Neural cell (in vitro differentiated cells): ENCODE measurements at regions not wholly inside any gene's neighbourhood (a gene's known extent, or its start where the extent isn't known, plus 50 kb on each side); places are given as distances from the start of the nearest gene placed in this dataset.

Experiments used
- H2AFZ ChIP-seq: fragments of 200-600, 300-800 bp; sonication (generic), shearing (Covaris generic); 2 replicates; pipeline ENCODE4 v1.6.0; 2014; ENCODE audit warnings: low read depth, mild to moderate bottlenecking, antibody characterized with exemption, low read length, moderate library complexity
- H3F3A ChIP-seq: fragments of 200-600 bp; shearing (Covaris generic); 2 replicates; pipeline ENCODE4 v1.6.1; 2016; ENCODE audit warnings: mild to moderate bottlenecking, moderate library complexity, mixed read lengths, antibody characterized with exemption, low read length; ENCODE audit not compliant: insufficient read depth, poor library complexity, severe bottlenecking
- H3K27ac ChIP-seq: fragments of 200-600, 300-800 bp; sonication (generic), shearing (Covaris generic); 2 replicates; pipeline ENCODE4 v1.5.1; 2014; ENCODE audit warnings: mild to moderate bottlenecking, low read length, moderate library complexity
- H3K27me3 ChIP-seq: fragments of 300-800, 200-600 bp; sonication (generic), shearing (Covaris generic); 2 replicates; pipeline ENCODE4 v1.6.0; 2014; ENCODE audit warnings: mild to moderate bottlenecking, low read depth, low read length, moderate library complexity; ENCODE audit not compliant: insufficient read depth
- H3K36me3 ChIP-seq: fragments of 300-800, 200-600 bp; sonication (generic), shearing (Covaris generic); 2 replicates; pipeline ENCODE4 v1.5.1; 2014; ENCODE audit warnings: mild to moderate bottlenecking, antibody characterized with exemption, low read length, moderate library complexity; ENCODE audit not compliant: insufficient read depth
- H3K4me2 ChIP-seq: fragments of 300-800, 200-600 bp; sonication (generic), shearing (Covaris generic); 2 replicates; pipeline ENCODE4 v1.6.0; 2014; ENCODE audit warnings: mild to moderate bottlenecking, low read length
- H3K4me3 ChIP-seq: fragments of 300-800, 200-600 bp; sonication (generic), shearing (Covaris generic); 2 replicates; pipeline ENCODE4 v1.5.1; 2014; ENCODE audit warnings: mild to moderate bottlenecking, low read length, moderate library complexity
- H3K79me2 ChIP-seq: fragments of 200-600 bp; shearing (Covaris generic); replicated peaks from 2 replicates; pipeline ENCODE4 v1.6.0; 2014; ENCODE audit warnings: mild to moderate bottlenecking, low read length, moderate library complexity; ENCODE audit not compliant: insufficient read depth
- H3K9ac ChIP-seq: fragments of 300-800, 200-600 bp; sonication (generic), shearing (Covaris generic); 2 replicates; pipeline ENCODE4 v1.6.1; 2016; ENCODE audit warnings: mild to moderate bottlenecking, low read length, mixed read lengths
- H3K9me2 ChIP-seq: fragments of 200-600 bp; shearing (Covaris generic); 2 replicates; pipeline ENCODE4 v1.6.1; 2016; ENCODE audit warnings: mild to moderate bottlenecking, low read length, mixed read lengths; ENCODE audit not compliant: insufficient read depth
- H3K9me3 ChIP-seq: fragments of 200-600, 300-800 bp; sonication (generic), shearing (Covaris generic); 2 replicates; pipeline ENCODE4 v1.6.1; 2016; ENCODE audit warnings: mild to moderate bottlenecking, mixed run types, low read length, moderate library complexity, mixed read lengths
- H4K20me1 ChIP-seq: fragments of 200-600 bp; shearing (Covaris generic); 2 replicates; pipeline ENCODE4 v1.6.1; 2016; ENCODE audit warnings: mild to moderate bottlenecking, mixed run types; ENCODE audit not compliant: insufficient read depth
- EP300 ChIP-seq: fragments of 450-650 bp; conservative IDR thresholded peaks from 2 replicates; pipeline ENCODE4 v1.6.1; 2014; ENCODE audit warnings: antibody characterized with exemption, mild to moderate bottlenecking, moderate library complexity; ENCODE audit not compliant: poor library complexity, severe bottlenecking
- MXI1 ChIP-seq: fragments of 450-650 bp; conservative IDR thresholded peaks from 2 replicates; pipeline ENCODE4 v1.6.1; 2014; ENCODE audit warnings: antibody characterized with exemption, mild to moderate bottlenecking; ENCODE audit not compliant: poor library complexity, severe bottlenecking
- POLR2AphosphoS5 ChIP-seq: IDR thresholded peaks from 2 replicates; pipeline ENCODE4 v1.6.1; 2012
- RAD21 ChIP-seq: fragments of 450-650 bp; conservative IDR thresholded peaks from 2 replicates; pipeline ENCODE4 v1.6.1; 2014; ENCODE audit warnings: antibody characterized with exemption, mild to moderate bottlenecking, moderate library complexity
- REST ChIP-seq: IDR thresholded peaks from 2 replicates; pipeline ENCODE4 v1.6.1; 2012; ENCODE audit warnings: borderline replicate concordance
- TAF1 ChIP-seq: IDR thresholded peaks from 2 replicates; pipeline ENCODE4 v1.6.1; 2012; ENCODE audit warnings: low read depth
- TF ChIP-seq, protein P1 (sequence below): fragments of 450-650 bp; IDR thresholded peaks from 2 replicates; pipeline ENCODE4 v1.5.1; 2014; ENCODE audit warnings: antibody characterized with exemption, mild to moderate bottlenecking, moderate library complexity; ENCODE audit not compliant: poor library complexity, severe bottlenecking

GRCh38 chr4:160848901-160849760 lies 1314.7 kb downstream of the FSTL5 start:
- H3K9ac ChIP-seq, result no peak overlapping the region
- no peak overlapping the region for H3K4me2 ChIP-seq
- no peaks in the 10 kb centered on the region for H4K20me1 ChIP-seq

GRCh38 chr4:160864253-160864652 lies 1299.5 kb downstream of the FSTL5 start:
- Histone ChIP-seq H3K27me3 (no peaks in the 10 kb centered on the region), H3K79me2 (no peaks in the 10 kb centered on the region), H3K4me2 (no peak overlapping the region), H3K9me2 (no peaks in the 10 kb centered on the region), H3K4me3 (no peak overlapping the region), H4K20me1 (no peaks in the 10 kb centered on the region), H2AFZ (no peak overlapping the region), H3K27ac (no peak overlapping the region), H3K9me3 (no peaks in the 10 kb centered on the region), H3K9ac (no peak overlapping the region), H3K36me3 (no peaks in the 10 kb centered on the region), H3F3A (no peaks in the 10 kb centered on the region)
- TF ChIP-seq REST (no peak), TAF1 (no peak)
- TF ChIP-seq, protein P1, sequence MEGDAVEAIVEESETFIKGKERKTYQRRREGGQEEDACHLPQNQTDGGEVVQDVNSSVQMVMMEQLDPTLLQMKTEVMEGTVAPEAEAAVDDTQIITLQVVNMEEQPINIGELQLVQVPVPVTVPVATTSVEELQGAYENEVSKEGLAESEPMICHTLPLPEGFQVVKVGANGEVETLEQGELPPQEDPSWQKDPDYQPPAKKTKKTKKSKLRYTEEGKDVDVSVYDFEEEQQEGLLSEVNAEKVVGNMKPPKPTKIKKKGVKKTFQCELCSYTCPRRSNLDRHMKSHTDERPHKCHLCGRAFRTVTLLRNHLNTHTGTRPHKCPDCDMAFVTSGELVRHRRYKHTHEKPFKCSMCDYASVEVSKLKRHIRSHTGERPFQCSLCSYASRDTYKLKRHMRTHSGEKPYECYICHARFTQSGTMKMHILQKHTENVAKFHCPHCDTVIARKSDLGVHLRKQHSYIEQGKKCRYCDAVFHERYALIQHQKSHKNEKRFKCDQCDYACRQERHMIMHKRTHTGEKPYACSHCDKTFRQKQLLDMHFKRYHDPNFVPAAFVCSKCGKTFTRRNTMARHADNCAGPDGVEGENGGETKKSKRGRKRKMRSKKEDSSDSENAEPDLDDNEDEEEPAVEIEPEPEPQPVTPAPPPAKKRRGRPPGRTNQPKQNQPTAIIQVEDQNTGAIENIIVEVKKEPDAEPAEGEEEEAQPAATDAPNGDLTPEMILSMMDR, result no peak

More at GRCh38 chr4:160848901-160849760, 1314.7 kb downstream of the FSTL5 start:
- no peak for TF ChIP-seq MXI1
- TF ChIP-seq RAD21, result no peak
- TF ChIP-seq, protein P1, result no peak
- TF ChIP-seq POLR2AphosphoS5, result no peak
- TF ChIP-seq TAF1, result no peak
- TF ChIP-seq EP300, result no peak
- Histone ChIP-seq H3K9me3 (no peaks in the 10 kb centered on the region), H3F3A (no peaks in the 10 kb centered on the region), H3K79me2 (no peaks in the 10 kb centered on the region), H3K27ac (no peak overlapping the region), H2AFZ (no peak overlapping the region), H3K9me2 (no peaks in the 10 kb centered on the region), H3K4me3 (no peak overlapping the region), H3K27me3 (no peaks in the 10 kb centered on the region), H3K36me3 (no peaks in the 10 kb centered on the region)
